GM12872 (cell line): ENCODE measurements at regions not wholly inside any gene's neighbourhood (a gene's known extent, or its start where the extent isn't known, plus 50 kb on each side); places are given as distances from the start of the nearest gene placed in this dataset.

Experiments used
- CTCF ChIP-seq: IDR thresholded peaks from 3 replicates; pipeline ENCODE4 v1.5.1; 2011; ENCODE audit warnings: low read depth, mild to moderate bottlenecking, low read length, moderate library complexity; ENCODE audit not compliant: insufficient read depth

DNA sequence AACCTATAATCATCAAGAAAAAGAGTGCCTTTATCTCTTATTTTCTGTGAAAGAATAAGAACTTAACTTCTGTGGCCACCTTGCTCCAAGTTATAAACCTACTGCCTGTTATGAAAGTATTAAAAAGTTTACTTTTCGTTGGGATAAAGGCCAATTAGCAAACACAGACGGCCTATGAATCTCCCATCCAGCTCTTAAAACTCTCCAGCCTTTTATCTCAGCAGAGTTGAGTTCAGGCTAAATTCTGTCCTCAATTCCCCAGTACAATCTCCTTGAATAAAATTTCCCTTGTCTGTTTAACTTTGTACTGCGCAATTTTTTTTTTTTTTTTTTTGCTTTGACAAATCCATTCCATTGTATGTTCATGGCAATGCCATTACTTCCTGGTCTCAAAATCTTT lies 1058.4 kb downstream of the SLITRK5 start:
- no peak for TF ChIP-seq CTCF

DNA sequence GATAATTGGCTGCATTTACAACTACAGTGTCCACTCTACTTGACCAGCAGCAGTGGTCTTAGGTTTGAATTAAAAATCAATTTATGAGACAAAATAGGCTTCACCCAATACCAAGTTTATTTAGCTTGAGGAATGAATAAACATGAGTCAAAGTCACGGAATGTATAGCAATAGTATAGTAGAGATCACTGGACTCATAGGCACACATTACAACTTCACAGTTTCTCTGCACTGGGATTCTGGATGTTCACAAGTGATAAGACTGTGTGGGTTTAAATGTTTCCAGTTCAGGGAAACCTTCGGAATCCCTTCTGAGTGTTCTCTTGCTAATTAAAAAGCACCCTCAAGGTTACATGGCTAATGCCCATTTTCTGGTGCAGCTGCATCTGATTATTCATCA lies 1064.9 kb downstream of the SLITRK5 start:
- no peak for TF ChIP-seq CTCF

DNA sequence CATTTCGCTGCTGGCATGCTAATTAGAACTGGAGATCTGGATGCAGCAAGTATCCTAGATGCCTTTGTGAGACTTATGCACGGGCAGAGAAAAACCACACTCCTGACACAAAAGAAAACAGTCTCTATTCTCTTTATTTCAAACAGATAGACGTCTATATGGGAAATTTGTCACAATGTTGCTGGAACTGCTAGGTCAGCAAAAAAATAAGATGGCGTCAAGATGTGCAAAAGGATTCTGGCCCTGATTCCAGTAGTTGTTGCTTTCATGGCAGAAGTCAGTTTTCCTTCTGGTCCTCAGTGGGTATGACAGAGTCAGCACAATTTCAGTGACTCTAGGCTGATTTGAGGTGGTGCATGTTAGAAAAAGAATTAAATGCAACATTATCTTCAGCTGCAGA lies 1068.0 kb downstream of the SLITRK5 start:
- no peak for TF ChIP-seq CTCF

DNA sequence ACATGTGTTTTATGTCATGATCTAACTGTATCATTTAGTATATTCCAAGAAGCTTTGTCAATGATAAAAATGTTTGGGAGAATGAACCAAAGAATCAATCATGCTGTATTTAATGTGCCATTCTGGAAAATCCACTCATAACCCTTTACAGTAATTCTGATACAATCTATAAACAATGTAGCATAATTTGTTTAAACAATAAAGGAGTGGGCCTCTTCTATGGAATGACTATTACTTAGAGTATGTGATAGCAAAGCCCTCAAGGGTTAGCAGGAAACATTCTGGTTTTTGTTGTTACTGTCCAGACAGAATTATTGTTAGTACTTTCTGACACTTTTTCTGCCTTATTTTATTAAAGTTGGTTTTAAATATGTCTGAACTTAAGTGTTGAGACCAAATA lies 1073.1 kb downstream of the SLITRK5 start:
- no peak for TF ChIP-seq CTCF

GRCh38 chr13:88745011-88745410 lies 1073.8 kb downstream of the SLITRK5 start:
- TF ChIP-seq CTCF, result no peak

GRCh38 chr13:88752041-88752440 lies 1080.9 kb downstream of the SLITRK5 start:
- TF ChIP-seq CTCF, result no peak

DNA sequence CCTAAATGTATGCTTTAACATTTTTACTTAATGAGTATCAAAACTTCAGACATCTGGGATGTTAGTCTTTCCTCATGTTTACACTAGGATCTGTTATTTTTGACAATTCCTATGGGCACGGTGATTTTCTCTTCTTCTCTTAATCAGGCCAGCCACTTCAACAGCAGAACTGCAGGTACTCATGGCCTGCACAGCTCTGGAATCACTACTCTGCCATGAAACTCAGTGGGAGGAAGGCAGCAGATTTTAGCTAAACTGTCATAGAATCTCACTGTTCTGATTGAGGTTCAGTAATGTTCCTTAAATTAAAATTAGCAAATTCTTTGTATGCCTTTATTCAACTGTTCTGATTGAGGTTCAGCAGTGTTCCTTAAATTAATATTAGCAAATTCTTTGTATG lies 1083.0 kb downstream of the SLITRK5 start:
- no peak for TF ChIP-seq CTCF

GRCh38 chr13:88761145-88761544 lies 1090.0 kb downstream of the SLITRK5 start:
- no peak for TF ChIP-seq CTCF
